ENCODE measurements at regions not wholly inside any gene's neighbourhood (a gene's known extent, or its start where the extent isn't known, plus 50 kb on each side); places are given as distances from the start of the nearest gene placed in this dataset.
A peak's percentile ranks its signal among the peaks of the same experiment; 100 is the strongest.

DNA sequence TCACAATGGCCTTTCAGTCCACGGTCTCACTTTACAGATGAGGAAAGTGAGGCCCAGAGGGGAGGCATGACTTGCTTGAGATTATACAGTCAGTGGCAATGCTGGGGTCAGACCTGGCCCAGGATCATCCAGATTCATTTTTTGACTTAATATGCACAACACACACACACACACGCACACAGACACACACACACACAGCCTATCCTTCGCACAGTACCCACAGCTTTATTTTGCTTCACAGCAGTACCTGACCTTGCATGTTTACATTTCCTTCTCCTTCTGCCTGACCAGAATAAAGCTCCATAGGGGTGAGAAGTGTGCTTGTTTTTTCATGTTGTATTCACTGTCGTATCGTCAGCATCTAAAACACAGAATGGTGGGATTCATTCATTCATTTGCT lies 79.8 kb downstream of the VEGFA start:
- TF ChIP-seq HNRNPLL (IDR thresholded peaks at IDR 0.05; ENCODE audit: low read depth, low read length, poor library complexity, severe bottlenecking) (peak; percentile 16), HDAC2 (IDR thresholded peaks at IDR 0.05) (no peak), ZFP1 (CRISPR knock-in tag; IDR thresholded peaks at IDR 0.05) (no peak)
- FAIRE-seq (peak; percentile 42), DNase-seq (ENCODE audit: extremely low read depth in 1 of 4, low spot score in 3 of 4) (no peak), ATAC-seq (no peak)
- no peak overlapping the region for H2AFZ ChIP-seq (ENCODE audit: low read depth, low read length)
- WGBS (ENCODE audit: insufficient coverage, low coverage, missing lambda C conversion rate) = 64% methylated on average over 5 of the region's 5 CpGs
- H3K9ac ChIP-seq (ENCODE audit: insufficient read depth in 1 of 2, low read depth in 2 of 2, low read length in 2 of 2) = 0 out of 4 replicates have a peak overlapping the region, but pooled peaks of 1 of the 2 experiments have one; percentile 3
- no peak overlapping the region for H3K4me3 ChIP-seq
- CTCF ChIA-PET (ENCODE audit: low intra/inter-chr PET ratio) = no interaction called here
- POLR2A ChIA-PET = interaction anchor here (0.5 to 1.0 kb wide), 5 partner anchors 9 to 385 kb away, joined by 3 to 4 read pairs (median 3); no protein-coding TSS in a partner anchor
- no peaks in the 10 kb centered on the region for H3K9me1 ChIP-seq (ENCODE audit: control insufficient read depth, insufficient read depth, low read length)
- no peaks in the 10 kb centered on the region for H3K27me3 ChIP-seq (ENCODE audit: control insufficient read depth in 2 of 2, insufficient read depth in 2 of 2, low read length in 2 of 2)
- no peaks in the 10 kb centered on the region for H3K79me2 ChIP-seq (ENCODE audit: control insufficient read depth, insufficient read depth, low read length)
- no peaks in the 10 kb centered on the region for H3K36me3 ChIP-seq (ENCODE audit: control insufficient read depth, insufficient read depth, low read length)
- H4K20me1 ChIP-seq (replicated peaks; ENCODE audit: control insufficient read depth, insufficient read depth, low read length) = no peaks in the 10 kb centered on the region
- H3K4me1 ChIP-seq (replicated peaks in 1 of 2; ENCODE audit: control insufficient read depth in 2 of 2, insufficient read depth in 2 of 2, low read length in 2 of 2) = no peaks in the 10 kb centered on the region; a peak in 2 of 5 replicates
- no peak overlapping the region for H3K27ac ChIP-seq (ENCODE audit: extremely low read depth, low read depth, low read length)
- in situ Hi-C loops (cut with MboI) (no loop called here), intact Hi-C loops (cut with micrococcal nuclease) (no loop called here)
- H3K4me2 ChIP-seq (ENCODE audit: insufficient read depth, low read length) = no peak overlapping the region
- no TSS peak for BruUV-seq (replicated peaks)
- no peaks in the 10 kb centered on the region for H3K9me3 ChIP-seq (replicated peaks; ENCODE audit: control insufficient read depth, insufficient read depth, low read depth, low read length)

DNA sequence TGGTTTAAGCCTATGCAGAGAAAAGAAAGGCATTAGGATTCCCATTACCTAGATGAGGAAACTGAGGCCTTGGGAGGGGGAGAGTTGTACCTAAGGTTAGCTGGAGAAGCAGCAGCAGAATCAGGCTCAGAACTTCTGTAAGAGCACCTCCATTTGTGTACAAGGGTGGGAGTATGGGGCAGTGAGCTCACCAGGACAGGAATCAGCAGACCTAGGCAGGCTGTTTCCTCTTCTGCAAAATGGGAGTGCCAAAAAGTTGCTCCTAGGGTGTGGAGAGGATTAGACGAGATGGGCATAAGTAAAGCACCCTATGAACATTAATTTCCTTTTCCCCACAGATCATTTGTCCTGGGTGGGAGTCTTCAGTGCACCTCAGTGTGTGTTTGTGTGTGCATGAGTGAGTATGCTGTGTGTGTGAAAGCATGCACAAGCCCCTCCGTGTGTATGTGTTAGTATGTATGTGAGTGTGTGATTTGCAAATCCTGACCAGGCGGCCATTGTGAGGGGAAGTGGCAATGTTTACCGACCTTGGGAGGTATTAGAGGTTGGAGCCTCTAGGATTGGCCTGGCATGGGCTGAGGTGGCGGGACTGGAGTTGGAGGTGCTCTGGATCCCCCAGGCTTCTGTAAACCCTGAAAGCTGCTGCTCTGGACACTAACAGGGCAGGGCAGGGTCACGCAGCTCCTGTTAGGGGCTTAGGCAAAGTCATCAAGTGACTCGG lies 78.8 kb downstream of the VEGFA start:
- H3K36me3 ChIP-seq (ENCODE audit: control insufficient read depth, insufficient read depth, low read length) = no peaks in the 10 kb centered on the region
- no peaks in the 10 kb centered on the region for H3K9me1 ChIP-seq (ENCODE audit: control insufficient read depth, insufficient read depth, low read length)
- no peaks in the 10 kb centered on the region for H3K79me2 ChIP-seq (ENCODE audit: control insufficient read depth, insufficient read depth, low read length)
- 0 out of 4 replicates have a peak overlapping the region, but pooled peaks of 1 of the 2 experiments have one; percentile 8 for H3K9ac ChIP-seq (ENCODE audit: insufficient read depth in 1 of 2, low read depth in 2 of 2, low read length in 2 of 2)
- FAIRE-seq (no peak), ATAC-seq (no peak), DNase-seq (ENCODE audit: extremely low read depth in 1 of 4, low spot score in 3 of 4) (no peak)
- no peak overlapping the region for H2AFZ ChIP-seq (ENCODE audit: low read depth, low read length)
- H3K27ac ChIP-seq (ENCODE audit: extremely low read depth, low read depth, low read length) = no peak overlapping the region
- H3K4me2 ChIP-seq (ENCODE audit: insufficient read depth, low read length) = no peak overlapping the region
- intact Hi-C loops (cut with micrococcal nuclease) = no loop called here
- no peaks in the 10 kb centered on the region for H3K27me3 ChIP-seq (ENCODE audit: control insufficient read depth in 2 of 2, insufficient read depth in 2 of 2, low read length in 2 of 2)
- in situ Hi-C loops (cut with MboI) = no loop called here
- no TSS peak for BruUV-seq (replicated peaks)
- H3K9me3 ChIP-seq (replicated peaks; ENCODE audit: control insufficient read depth, insufficient read depth, low read depth, low read length) = no peaks in the 10 kb centered on the region
- no peak overlapping the region for H3K4me3 ChIP-seq
- CTCF ChIA-PET (ENCODE audit: low intra/inter-chr PET ratio) = no interaction called here
- 32% methylated on average over 7 of the region's 7 CpGs for WGBS (ENCODE audit: insufficient coverage, low coverage, missing lambda C conversion rate)
- POLR2A ChIA-PET = interaction anchor here (0.6 to 1.2 kb wide), 2 partner anchors 8 to 12 kb away, joined by 3 to 4 read pairs; no protein-coding TSS in a partner anchor
- no peaks in the 10 kb centered on the region for H4K20me1 ChIP-seq (replicated peaks; ENCODE audit: control insufficient read depth, insufficient read depth, low read length)
- no peak for TF ChIP-seq DPF2 (IDR thresholded peaks at IDR 0.05)
- TF ChIP-seq RBM25 (IDR thresholded peaks at IDR 0.05; ENCODE audit: low read depth, low read length, severe bottlenecking) = peak; percentile 24
- 0 out of 2 replicates have a peak, but pooled peaks have one; percentile 14 for TF ChIP-seq BCOR (IDR thresholded peaks at IDR 0.05)
- peaks cover 1 to 3% of the 10 kb centered on the region in 2 experiments for H3K4me1 ChIP-seq (replicated peaks in 1 of 2; ENCODE audit: control insufficient read depth in 2 of 2, insufficient read depth in 2 of 2, low read length in 2 of 2)

Data from K562 (cell line).